T1000 (cell line): ENCODE measurements at regions not wholly inside any gene's neighbourhood (a gene's known extent, or its start where the extent isn't known, plus 50 kb on each side); places are given as distances from the start of the nearest gene placed in this dataset.

Source experiments
- DNase-seq: peaks from one replicate; lab custom pipeline; 2025; ENCODE audit warnings: mixed read lengths; lab: John Stamatoyannopoulos, UW

DNA sequence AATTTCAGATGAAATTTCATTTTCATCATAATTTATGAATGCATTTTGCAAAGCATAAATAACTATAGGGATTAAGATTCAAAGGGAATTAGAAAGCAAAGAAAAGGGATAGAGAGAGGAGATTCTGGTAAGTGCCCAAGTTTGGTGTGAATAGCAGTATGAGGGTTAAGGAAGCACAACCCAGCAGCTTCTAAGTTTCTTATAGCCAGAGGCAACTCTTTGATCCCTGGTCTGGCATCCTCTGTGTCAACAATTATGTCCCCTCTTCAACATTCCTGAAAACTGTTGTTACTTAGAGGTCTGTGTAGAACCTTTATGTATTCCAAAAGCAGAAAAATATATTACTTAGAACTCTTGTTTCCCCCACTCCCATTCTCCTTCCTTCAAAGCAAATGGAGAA, 171.6 kb upstream of the SATB2 start:
- DNase-seq = no peak

DNA sequence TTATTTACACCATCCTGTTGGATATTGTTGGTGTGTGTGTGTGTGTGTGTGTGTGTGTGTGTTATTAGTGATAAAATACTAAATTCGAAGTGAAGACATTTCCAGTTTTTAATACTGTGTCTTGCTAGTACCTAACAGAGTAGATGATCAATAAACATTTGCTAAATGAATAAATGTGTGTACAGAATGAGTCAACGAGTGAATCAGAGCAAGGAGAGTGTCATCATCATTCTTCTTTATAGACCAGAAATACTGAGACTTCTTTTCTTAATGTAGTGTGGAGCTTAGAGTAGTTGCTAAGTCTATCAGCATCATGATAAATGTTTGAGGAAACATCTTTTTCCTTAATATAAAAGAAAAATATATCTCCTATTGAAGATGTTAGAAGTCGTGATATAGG, 169.7 kb upstream of the SATB2 start:
- no peak for DNase-seq

DNA sequence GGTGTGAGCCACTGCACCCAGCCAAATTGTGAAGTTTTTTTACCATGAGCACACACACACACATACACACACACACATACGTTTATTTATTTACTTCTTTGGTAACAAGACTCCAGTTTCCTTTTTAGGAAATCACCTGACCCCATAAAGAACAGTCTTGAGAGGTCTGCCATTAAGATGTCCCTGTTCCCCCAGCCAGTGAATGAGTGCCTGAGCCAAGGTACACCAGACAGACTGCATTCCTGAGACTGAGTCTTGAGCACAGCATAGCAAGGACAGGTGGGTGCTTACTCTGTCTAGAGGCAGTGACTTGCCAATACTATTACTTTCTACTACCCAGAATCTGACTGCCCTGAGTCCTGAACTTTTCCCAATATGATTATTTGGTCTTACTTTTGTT, 167.2 kb upstream of the SATB2 start:
- no peak for DNase-seq

DNA sequence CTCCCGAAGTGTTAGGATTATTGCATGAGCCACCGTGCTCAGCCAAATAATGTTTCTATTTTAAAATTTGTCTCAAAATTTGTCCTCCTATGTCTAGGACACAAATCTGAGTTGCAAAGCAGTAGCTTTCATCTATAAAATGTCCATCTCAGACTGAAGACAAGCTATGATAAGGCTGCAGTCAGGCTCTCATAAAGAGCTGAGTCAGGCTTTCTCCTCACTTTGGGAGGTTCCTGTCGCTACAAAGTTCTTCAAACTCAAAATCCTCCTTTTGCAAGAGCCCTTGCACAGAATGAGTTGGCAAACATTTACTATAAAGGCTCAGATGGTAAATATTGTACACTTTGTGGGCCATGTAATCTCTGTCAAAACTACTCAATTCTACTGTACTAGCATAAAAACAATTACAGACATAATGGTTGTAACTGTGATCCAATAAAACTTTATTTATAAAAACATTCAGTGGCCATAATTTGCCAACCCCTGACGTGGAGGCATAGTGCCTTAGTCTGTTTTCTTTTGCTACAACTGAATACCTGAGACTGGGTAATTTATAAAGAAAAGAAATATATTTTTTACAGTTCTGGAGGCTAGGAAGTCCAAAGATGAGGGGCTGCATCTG, 154.9 kb upstream of the SATB2 start:
- no peak for DNase-seq

DNA sequence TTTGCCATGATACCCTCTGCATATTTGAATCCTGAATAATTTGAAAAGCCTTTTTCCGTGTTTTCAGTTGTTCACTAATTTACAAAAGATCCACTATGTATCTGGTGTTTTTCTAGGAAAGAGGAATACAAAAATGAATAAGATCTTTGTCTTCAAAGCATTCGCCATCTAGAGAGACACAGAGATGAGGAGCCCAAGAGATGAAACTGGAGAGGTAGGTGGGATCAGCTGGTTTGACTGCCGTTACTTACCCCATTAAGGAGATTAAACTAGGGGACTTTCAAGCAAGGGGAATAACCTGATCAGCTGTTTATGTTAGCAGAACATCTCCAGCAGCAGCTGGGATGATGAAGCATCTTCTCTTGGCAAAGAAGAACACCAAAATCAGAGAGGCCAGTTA, 150.2 kb upstream of the SATB2 start:
- DNase-seq = no peak

DNA sequence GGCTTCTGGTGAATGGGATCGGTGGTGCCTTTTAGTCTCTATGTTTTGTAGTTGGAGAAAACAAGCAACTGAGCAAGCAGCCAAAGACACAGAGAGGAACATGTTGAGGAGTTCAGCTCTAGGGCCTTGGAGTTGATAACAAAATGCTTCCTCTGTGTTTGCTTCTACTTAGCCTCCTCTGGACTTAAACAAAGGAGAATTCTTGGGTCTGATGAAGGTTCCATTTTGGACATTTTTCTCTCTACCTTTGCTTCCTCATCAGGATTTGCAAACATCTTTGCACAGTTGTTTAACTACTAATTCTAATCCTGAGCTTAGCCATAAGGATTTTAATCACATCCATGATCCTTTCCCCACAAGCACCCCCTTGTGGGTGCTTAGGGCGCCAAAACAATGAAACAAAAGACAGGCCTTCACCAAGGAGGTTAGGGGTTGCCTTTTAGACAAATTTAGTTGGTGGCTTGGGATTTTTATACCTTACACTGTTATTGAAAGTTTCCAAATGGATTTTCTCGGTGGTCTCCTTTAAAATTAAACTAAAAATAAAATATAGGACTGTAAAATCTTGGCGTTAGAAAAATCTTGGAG, 148.5 kb upstream of the SATB2 start:
- DNase-seq = no peak

DNA sequence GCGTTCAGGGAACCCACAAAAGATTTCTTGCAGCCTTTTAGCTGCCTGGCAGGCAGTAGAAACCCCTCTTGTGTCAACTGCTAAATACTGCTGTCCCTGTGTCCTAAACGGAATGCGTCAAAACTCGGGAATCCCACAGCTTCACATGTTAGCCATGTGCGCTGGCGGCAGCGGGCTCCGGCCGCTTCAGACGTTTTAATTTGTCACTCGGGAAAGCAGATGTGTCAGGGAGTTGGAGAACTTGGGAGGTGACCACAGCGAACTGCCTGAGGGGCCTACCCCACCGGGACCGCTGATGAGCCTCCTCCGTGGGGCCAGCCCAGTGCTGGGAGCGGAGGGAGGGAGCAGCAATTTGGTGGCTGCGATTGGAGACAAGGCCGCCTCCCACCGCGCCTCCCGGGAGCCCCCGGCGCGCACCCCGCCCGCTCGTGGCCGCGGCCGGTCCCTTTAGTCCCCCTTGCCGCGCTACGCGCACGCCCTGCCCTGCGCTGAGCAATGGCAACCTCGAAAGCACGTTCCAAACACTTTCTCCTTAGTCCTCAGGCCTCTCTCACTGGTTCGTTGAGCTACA, 146.1 kb upstream of the SATB2 start:
- DNase-seq = no peak

DNA sequence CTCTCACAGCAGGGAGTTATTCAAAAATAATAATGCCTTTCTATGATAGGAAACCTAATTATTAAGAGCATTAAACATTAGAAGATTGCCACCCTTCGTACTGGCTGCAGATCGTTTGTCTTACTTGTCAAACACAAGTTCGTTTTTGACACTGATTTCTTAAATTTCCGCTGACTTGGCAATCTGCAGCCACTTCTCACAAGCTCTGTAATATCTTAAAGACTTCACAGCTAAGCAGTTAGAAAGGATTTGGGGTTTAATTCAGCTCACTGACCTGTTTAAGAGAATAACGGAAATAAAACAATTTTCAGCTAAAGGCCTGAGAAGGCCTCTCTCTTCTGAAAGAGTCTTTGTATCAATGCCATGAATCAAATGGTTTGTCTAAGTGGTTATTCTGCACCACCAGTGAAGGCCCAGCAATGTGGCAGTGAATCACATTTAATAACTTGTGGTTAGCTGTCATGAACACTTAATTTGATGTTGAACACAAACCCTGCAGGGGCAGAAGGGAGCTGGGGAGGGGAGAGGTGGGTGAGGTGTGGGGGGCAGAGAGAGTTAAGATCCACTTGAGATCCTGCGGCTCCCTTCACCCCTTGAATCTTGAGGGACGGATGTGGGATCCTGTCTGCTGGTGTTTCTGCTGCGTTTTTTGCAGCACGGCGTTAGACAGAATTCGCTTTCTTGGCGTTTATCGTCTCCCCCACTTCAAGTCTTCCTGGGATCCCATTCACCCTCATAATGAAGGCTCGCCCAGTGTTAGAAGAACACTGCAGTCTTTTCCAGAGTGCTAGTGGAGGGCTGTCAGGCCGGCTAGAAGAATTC, 145.4 kb upstream of the SATB2 start:
- DNase-seq = no peak

DNA sequence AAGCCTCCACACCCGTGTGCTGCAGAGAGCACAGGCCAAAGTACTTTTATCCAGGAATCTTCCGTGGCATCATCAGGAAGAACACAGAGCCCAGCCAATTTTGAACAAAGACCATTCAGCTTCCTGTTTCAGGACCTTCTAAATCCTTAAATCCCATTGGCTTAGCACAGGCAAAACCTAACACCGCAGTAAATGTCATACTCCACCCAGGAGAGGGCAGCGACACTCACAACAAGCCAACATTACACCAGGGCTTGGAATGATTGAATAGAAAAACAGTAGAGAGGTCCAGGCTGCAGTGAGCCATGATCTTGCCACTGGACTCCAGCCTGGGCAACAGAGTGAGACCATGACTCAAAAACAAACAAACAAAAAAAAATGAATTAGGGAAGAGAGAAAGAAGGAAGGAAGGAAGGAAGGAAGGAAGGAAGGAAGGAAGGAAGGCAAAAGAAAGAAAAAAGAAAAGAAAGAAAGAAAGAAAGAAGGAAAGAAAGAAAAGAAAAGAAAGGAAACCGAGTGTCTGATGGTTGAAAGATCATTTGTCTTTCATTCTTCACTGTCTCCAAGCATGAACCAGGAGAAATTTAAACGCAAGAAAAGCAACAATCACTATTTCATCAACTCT, 144.6 kb upstream of the SATB2 start:
- DNase-seq = no peak

DNA sequence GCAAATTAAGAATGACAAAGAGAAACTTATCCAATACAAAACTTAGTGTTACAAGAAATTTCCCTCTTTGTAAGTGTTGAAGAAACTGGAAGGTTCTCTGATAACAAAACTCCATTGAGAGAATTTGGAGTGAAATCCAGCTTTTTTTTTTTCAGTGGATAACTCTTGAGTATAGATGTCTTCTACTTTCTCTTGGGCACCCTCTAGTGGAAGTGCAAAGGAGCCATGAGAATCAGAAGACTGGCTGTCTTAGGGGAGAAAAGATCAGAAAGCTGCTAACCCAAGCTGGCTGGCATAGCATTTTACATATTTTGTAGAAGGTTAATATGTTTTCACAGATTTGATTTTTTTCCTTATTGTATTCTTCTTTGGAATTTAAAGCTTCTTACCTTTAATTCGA, 138.8 kb upstream of the SATB2 start:
- DNase-seq = peak; percentile 5

DNA sequence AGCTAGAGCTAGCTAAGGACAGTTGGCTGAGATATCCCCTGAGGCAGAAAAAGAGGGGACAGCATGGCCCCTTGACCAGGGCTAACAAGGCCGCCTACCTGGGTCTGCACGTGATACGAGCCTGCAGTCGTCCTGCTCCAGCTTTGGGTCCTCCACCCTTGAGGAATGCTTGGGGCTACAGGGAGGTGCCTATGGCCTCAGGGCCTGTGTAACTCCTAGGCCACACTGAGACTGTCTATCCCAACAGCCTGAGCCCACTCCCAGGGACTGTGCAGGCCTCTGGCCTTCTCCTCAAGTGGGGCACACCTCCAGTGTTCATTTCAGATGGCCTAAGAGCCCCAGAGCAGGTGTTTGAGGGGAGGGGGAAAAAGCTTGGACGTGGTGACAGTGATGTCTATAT, 136.7 kb upstream of the SATB2 start:
- no peak for DNase-seq

DNA sequence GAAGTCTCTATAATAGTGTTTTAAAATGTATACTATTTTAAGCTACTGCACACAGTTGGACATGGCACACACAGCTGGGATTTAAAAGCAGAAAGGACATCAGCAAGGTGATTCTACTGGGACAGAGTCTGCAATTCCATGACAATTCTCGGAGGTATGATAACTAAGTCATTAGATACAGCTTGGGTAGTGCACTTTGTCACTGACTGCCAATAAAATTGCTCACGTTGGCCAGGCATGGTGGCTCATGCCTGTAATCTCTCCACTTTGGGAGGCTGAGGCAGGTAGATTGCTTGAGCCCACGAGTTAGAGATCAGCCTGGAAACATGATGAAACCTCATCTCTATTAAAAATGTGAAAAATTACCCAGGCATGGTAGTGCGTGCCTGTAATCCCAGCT, 134.1 kb upstream of the SATB2 start:
- no peak for DNase-seq

DNA sequence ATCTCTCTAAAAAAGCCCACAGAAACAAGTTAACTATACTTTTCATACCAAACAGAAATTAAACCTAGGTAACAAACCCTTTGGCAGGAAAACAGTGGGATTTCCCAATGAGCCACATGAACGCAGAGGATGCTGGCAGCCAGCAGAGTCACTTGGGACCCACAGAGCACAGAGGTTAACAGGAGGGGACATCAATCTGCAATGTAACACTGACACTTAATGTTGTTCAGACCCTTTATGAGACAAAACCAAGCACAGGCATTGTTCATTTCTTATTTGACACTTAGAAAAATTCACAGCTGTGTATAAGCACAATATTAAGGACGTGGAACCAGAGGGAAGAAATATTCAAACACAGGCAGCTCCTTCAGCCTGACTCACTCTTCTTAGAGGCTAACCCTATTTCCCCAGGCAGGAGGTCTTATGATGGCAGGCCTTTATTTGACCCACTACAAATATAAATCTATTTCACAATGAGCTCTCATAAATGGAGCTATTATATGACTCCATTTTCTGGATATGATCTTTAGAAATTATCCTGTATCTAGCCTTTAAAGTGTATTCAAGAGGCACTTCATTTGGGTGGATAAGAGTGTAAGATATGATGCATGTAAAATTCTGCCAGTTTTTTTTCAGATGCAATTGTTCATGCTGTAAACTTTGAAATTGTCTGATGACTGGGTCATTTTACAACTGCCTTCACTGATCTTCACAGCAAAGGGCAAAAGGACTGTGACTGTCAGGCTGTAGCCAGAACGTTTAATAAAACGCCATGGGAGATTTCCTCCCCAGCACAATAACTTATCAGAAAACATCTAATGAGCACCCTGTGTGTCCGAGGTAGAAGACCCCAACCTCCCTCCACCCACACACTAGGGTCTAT, 132.8 kb upstream of the SATB2 start:
- DNase-seq = no peak

DNA sequence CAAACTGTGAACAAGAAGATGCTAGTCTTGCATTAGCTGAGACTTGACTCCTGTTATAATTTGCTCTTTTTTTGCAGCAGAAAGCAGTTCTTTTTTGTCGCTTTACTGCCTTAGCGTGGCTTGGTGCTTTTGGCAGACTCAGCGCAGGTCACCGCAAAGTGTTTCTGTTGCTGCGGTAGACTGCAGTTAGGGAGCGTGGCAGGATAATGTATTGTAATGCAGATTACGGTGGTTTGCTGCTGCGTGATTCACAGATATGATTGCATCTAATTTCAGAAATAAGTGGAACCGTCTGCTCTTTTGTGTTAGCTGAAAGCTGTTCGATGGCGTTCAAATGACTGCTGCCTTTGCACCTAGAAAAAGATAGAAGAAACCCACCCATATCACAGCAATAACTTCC, 131.6 kb upstream of the SATB2 start:
- DNase-seq = no peak

DNA sequence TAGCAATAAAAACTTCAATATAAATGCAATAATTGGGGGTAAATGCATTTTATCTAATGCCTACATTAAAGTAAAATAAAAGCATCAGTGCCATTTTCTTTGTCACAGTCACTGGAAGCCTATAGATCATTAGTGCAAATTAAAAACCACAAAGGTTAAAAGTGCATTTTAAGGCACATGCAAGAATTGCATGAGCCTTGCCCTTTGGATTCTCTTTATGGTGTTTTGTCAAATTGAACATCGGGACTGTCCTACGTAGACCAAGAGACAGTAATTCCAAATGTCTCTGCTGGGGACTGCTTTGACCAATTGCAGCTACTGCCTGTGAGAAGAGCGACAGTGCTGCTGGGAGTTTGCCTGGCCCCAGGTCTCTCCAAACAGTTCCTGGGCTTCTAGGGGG, 130.3 kb upstream of the SATB2 start:
- no peak for DNase-seq

DNA sequence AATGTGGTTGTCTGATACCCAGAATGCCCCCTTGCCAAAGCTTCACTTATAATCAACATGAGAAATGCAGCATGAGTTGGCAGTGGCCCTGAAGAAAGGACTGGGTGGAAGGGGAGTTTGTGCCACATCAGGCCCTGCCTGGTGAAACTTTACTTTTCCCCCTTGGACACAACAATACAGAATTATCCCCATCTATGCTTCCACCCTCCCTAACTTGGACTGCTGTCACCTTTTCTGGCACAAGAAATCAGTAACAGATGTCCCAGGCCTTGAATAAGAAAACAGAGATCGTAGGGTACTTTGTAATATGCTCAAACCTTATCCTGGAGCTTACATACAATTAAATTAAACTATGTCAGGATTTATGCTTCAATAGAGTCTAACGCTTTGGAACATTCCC, 128.9 kb upstream of the SATB2 start:
- DNase-seq = no peak

DNA sequence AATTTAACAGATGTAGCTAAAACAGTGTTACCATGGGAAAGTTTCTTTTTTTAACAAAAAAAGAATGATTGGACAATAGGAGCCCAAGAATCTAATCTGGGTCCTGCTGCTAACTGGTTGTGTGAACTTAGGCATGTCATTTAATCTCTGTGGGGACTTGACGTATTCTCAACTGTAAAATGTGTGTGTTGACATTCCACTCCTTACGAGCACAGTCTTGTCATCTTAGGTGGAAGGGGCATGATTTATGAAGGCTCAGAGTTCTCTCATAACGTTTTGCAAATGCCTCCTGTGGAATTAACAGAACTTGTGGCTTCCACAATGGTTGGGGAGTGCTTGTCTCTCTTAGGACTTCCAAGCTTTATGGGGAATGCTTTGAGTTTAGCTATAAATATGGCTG, 125.9 kb upstream of the SATB2 start:
- no peak for DNase-seq

DNA sequence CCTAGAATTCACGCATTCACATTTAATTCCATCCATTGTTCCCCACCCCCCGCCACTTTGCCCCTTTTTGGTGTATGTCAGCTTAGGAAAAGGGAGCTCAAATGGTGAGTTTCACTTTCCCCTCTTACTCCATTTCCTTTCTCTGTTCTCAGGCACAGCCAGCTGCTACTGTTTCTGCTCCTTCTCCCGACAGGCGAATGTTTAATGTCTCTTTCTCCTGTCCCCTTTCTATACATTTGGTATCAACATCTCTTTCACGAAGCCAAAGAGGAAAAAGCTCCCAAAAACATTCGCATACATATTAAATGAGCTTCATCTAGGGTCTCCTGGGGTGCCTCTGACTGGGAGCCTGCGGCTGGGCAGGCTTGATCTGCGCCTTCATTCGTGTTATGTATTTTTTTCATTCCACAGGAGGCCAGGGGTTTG, 124.2 kb upstream of the SATB2 start:
- no peak for DNase-seq

DNA sequence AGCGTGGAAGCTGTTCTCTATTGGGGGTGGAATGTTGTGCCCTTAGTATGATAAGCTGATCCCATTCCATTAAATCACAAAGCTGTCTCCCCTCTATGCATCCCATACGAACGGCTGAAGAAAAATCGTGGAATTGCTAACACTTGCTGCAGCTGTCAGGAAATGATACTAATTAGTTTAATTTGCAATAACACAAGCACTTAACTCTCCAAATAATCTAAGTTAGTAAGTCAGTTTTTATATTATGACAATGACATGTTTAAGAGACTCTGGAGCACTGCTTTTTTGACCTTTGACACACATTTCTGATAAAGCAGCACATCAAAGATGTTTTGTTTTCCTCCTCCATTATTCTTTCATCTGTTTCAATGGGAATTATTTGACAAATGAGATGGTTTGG, 123.7 kb upstream of the SATB2 start:
- no peak for DNase-seq

DNA sequence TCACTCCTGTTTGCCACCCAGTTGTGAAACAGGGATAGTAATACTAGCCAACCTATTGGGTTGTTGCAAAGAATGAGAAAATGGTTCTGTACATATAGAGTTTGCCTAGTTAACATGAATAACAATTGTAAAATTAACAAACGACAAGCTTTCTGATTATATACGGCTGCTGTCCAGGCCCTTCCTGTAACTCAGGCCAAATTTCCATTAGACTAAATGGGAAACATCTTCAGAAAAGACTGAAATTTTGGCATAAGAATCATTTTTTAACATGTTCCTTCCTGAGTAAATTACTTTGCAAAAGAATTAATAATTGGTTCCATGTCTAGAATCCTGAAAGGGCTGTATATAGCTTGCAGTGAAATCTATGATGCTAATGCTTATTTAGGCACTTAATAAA, 117.7 kb upstream of the SATB2 start:
- no peak for DNase-seq

DNA sequence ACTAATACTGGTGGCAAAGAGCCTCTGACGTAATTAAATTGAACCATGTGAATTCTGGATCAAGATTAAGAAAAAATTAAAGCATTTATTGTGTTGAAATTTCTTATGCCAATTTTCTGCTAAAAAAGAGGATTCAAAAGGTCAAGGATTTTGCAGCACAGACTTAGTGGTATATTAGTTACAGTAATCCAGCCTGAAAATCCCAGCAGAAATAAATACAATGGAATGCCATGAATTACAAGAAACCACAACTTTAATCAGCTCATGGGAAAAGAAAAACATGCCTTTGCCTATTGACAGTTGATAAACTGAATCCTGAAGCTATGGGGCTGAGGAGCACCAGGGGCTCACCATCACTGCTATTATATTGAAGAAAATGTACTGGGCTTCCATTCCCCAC, 114.8 kb upstream of the SATB2 start:
- DNase-seq = no peak

DNA sequence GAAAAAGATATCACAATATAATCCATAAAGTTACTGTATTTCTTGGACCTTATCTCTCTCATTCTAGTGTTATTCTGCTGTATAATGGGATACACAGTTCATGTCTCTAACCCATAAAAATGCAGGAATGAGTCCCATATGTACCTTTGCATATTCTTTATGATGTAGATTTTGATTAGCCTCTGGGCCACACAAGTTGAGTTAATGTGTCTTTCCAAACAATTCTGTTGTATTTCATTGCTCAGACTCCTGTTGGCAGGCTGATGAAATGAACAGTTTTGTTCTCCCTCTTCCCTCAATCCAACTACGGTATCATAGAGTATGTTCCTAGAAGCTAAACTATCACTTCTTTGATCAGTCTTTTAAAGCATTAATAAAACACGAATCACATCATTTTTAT, 113.2 kb upstream of the SATB2 start:
- DNase-seq = no peak
